Nephron progenitor cell (in vitro differentiated cells): ENCODE measurements at regions not wholly inside any gene's neighbourhood (a gene's known extent, or its start where the extent isn't known, plus 50 kb on each side); places are given as distances from the start of the nearest gene placed in this dataset.
A peak's percentile ranks its signal among the peaks of the same experiment; 100 is the strongest.

Experiments used
- DNase-seq: peaks from one replicate; pipeline ENCODE4 v3.0.0; 2021
- H3K27ac Mint-ChIP-seq: 2 replicates; pipeline ENCODE4 v1.8.0; 2021; ENCODE audit warnings: mild to moderate bottlenecking, moderate library complexity, mixed read lengths
- H3K27me3 Mint-ChIP-seq: 2 replicates; pipeline ENCODE4 v1.8.0; 2021; ENCODE audit warnings: mild to moderate bottlenecking, low read depth, mixed read lengths; ENCODE audit not compliant: poor library complexity
- H3K36me3 Mint-ChIP-seq: 2 replicates; pipeline ENCODE4 v1.8.0; 2021; ENCODE audit warnings: low read depth, mixed read lengths
- H3K4me1 Mint-ChIP-seq: 2 replicates; pipeline ENCODE4 v1.8.0; 2021; ENCODE audit warnings: mixed read lengths
- H3K4me3 Mint-ChIP-seq: 2 replicates; pipeline ENCODE4 v1.8.0; 2021; ENCODE audit warnings: mild to moderate bottlenecking, moderate library complexity, mixed read lengths
- H3K9me3 Mint-ChIP-seq: 2 replicates; pipeline ENCODE4 v1.8.0; 2021; ENCODE audit warnings: mild to moderate bottlenecking, moderate library complexity, mixed read lengths
- TF ChIP-seq, protein P1 (sequence below): fragments of 200-600 bp; sonication (generic); IDR thresholded peaks from 2 replicates; pipeline ENCODE4 v1.5.0; 2021; ENCODE audit warnings: antibody characterized with exemption

DNA sequence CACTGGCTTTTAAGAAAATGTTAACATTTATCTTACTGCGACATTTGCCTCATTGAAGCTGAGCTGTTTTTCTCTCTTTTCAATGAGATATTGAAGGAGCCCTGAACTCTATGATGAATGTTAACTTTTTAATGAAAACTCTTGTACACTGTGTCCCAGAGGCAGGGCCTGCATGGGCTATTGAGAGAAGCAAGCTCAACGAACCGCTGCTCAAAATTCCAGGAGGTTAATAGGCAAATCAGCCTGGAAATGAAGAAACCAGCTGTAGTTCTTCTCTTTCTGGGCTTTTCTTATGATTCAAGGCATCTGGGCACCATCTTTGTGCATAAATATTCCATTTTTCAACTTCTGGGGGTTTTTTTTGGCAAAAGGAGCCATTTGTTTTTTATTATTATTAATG lies 168.4 kb upstream of the NPVF start:
- Mint-ChIP-seq H3K27ac (no peak overlapping the region), H3K36me3 (no peaks in the 10 kb centered on the region), H3K4me1 (peaks cover 76% of the 10 kb centered on the region), H3K9me3 (no peaks in the 10 kb centered on the region), H3K27me3 (peaks cover 6% of the 10 kb centered on the region), H3K4me3 (no peak overlapping the region)
- no peak for DNase-seq
- TF ChIP-seq, protein P1, sequence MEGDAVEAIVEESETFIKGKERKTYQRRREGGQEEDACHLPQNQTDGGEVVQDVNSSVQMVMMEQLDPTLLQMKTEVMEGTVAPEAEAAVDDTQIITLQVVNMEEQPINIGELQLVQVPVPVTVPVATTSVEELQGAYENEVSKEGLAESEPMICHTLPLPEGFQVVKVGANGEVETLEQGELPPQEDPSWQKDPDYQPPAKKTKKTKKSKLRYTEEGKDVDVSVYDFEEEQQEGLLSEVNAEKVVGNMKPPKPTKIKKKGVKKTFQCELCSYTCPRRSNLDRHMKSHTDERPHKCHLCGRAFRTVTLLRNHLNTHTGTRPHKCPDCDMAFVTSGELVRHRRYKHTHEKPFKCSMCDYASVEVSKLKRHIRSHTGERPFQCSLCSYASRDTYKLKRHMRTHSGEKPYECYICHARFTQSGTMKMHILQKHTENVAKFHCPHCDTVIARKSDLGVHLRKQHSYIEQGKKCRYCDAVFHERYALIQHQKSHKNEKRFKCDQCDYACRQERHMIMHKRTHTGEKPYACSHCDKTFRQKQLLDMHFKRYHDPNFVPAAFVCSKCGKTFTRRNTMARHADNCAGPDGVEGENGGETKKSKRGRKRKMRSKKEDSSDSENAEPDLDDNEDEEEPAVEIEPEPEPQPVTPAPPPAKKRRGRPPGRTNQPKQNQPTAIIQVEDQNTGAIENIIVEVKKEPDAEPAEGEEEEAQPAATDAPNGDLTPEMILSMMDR = no peak

DNA sequence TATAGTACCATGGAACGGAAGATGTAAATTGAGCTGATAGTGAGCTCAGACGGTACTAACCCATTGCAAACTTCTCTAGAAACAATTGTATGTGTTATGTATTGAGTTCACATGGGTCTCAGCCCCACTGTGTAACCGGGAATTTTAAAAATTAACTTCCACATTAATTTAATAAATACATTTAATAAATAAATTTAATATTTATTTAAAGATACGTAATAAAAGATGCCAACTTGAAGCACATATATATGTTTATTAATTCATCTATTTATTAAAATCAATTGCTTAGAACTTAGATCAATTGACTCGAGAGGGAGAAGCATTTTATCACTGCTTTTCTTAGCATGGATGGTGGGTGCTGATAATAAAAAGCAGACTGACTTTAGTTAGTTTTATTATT lies 170.1 kb upstream of the NPVF start:
- DNase-seq = no peak
- H3K36me3 Mint-ChIP-seq = no peaks in the 10 kb centered on the region
- no peak overlapping the region for H3K27ac Mint-ChIP-seq
- H3K4me3 Mint-ChIP-seq = no peak overlapping the region
- TF ChIP-seq, protein P1 = no peak
- no peaks in the 10 kb centered on the region for H3K9me3 Mint-ChIP-seq
- H3K4me1 Mint-ChIP-seq = peaks cover 60% of the 10 kb centered on the region
- H3K27me3 Mint-ChIP-seq = peaks cover 7% of the 10 kb centered on the region

DNA sequence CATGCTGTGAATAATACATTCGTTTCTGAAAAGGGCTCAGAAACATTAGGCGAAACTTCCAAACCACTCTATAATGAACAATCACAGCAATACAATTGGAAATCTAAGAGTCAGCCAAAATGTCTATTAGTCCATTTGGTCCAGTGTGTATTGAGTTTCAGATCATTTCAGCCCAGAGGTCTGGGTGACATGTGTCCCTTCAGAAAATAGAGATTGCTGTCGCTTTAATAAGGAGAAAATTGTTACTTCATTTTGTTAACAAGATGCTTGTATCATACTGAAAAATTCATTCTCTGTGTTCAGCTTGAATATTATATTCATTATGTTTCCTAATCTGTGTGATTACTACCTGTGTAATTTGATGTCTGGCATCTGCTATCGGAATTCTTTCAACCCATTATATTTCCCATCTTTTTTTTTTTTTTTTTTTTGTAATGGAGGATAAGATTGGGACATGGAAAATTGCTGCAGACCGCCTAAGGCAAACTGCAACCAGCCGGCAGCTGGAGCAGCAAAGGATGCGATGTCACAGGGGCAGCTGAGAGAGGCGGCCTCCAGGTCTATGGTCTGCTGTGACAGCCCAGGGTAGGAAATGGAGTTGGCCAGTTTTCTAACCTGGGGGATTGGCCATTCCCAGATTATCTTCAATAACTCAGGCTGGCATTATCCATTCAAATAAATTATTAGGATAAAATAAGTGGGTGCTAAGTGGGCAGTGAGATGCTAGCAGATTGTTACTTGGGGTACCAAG lies 170.9 kb upstream of the NPVF start:
- Mint-ChIP-seq H3K27ac (no peak overlapping the region), H3K4me1 (peaks cover 55% of the 10 kb centered on the region), H3K27me3 (peaks cover 7% of the 10 kb centered on the region), H3K36me3 (no peaks in the 10 kb centered on the region), H3K9me3 (no peaks in the 10 kb centered on the region), H3K4me3 (no peak overlapping the region)
- TF ChIP-seq, protein P1 = no peak
- no peak for DNase-seq

DNA sequence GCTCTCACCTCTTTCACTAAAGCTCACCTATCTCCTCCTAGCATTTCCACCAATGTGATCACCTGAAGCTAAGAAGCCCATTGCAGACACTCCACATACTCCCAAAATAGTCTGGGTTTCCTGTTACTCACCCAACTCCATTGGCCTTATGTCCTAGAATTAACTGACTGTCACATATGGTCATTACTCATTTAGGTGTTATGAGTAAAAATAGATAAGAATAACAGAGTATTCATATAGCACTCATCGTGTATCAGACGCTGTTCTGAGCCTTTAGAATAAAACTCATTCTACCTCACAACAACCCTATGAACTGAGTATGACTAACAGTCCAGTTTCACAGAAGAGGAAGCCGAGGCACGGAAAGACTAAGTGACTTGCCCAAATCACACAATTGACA lies 174.2 kb upstream of the NPVF start:
- TF ChIP-seq, protein P1 = no peak
- no peaks in the 10 kb centered on the region for H3K9me3 Mint-ChIP-seq
- H3K36me3 Mint-ChIP-seq = no peaks in the 10 kb centered on the region

DNA sequence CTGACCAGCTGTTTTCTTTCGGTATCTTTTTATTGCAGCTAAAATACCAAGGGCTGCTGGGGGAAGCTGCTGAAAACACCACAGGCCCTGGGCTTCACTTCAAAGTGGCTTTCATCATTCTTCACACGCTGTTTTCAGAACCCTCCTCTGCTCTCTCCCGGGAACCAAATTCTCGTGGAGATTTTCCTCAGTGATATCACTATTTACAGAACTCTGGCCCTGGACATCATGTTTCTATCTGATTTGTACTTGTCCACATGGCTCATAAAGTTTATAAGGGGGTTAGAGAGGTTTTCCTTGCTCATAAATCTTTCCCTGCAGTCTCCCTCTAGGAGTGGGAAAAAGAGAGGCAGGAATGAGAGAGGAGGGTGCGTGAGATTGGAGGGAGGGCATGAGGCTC lies 177.4 kb upstream of the NPVF start:
- H3K27me3 Mint-ChIP-seq = peaks cover 4% of the 10 kb centered on the region
- H3K9me3 Mint-ChIP-seq = no peaks in the 10 kb centered on the region
- peaks cover 78% of the 10 kb centered on the region for H3K4me1 Mint-ChIP-seq
- DNase-seq = no peak
- no peaks in the 10 kb centered on the region for H3K36me3 Mint-ChIP-seq
- TF ChIP-seq, protein P1 = no peak
- H3K27ac Mint-ChIP-seq = peak overlapping the region; percentile 97
- peak overlapping the region; percentile 17 for H3K4me3 Mint-ChIP-seq

More for the DNA sequence above, 174.2 kb upstream of the NPVF start:
- peaks cover 66% of the 10 kb centered on the region for H3K4me1 Mint-ChIP-seq
- H3K27ac Mint-ChIP-seq = no peak overlapping the region
- peaks cover 7% of the 10 kb centered on the region for H3K27me3 Mint-ChIP-seq
- H3K4me3 Mint-ChIP-seq = no peak overlapping the region
- no peak for DNase-seq

DNA sequence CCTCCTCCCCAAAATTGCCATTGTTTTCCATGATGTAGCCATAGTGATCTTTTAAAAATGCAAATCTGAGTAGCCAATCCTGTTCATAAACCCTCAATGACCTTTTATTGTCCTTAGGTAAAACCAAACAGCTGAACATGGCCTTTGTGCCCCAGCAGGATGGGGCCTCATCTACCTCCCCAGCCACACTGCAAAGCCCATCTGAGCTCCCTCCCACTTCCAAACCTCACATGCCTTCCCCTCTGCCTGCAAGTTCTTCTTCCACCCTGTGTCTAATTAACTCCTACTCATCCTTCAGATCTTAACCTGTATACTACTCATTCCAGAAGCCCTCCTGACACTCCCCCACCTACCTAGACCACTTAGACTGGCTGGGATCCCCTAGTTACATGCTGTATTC lies 178.8 kb upstream of the NPVF start:
- H3K4me3 Mint-ChIP-seq = no peak overlapping the region
- no peaks in the 10 kb centered on the region for H3K36me3 Mint-ChIP-seq
- peaks cover 81% of the 10 kb centered on the region for H3K4me1 Mint-ChIP-seq
- DNase-seq = no peak
- no peaks in the 10 kb centered on the region for H3K9me3 Mint-ChIP-seq
- TF ChIP-seq, protein P1 = no peak
- H3K27ac Mint-ChIP-seq = peak overlapping the region; percentile 16
- no peaks in the 10 kb centered on the region for H3K27me3 Mint-ChIP-seq
